Pancreas (tissue), 10 donors: ENCODE measurements at regions not wholly inside any gene's neighbourhood (a gene's known extent, or its start where the extent isn't known, plus 50 kb on each side); places are given as distances from the start of the nearest gene placed in this dataset.

Experiments
- ATAC-seq, 4 donors: fragments of 200-7000 bp; cut with Tn5 transposase; one replicate each; pipeline versions ENCODE4 v1.8.0 to v1.9.1; 2020; ENCODE audit warnings: mild to moderate bottlenecking in 4 of 4, moderate library complexity in 4 of 4
- DNase-seq, 6 donors: peaks; one replicate each; pipeline ENCODE4 v3.0.0-alpha.2; 2020
- FAIRE-seq: peaks from 2 replicates; lab custom pipeline; 2012; peaks lifted over from hg19 to GRCh38; lab: Jason Lieb, UNC
- H3K27ac ChIP-seq, 4 donors: fragments of 200-600 bp; sonication (generic); 1 replicate in 3 of 4; 2 replicates in 1 of 4; pipeline versions ENCODE4 v1.5.0 to v1.8.0; 2020
- H3K27me3 ChIP-seq, 4 donors: fragments of 200-600 bp; one replicate each; pipeline ENCODE4 v1.8.0; 2021
- H3K36me3 ChIP-seq, 3 donors: fragments of 200-600 bp; sonication (generic) in 1 of 3; one replicate each; pipeline versions ENCODE4 v1.5.0 to v1.8.0; 2020 to 2021
- H3K4me1 ChIP-seq, 3 donors: fragments of 200-600 bp; one replicate each; pipeline ENCODE4 v1.8.0; 2021
- H3K4me3 ChIP-seq, 4 donors: fragments of 200-600 bp; sonication (generic) in 2 of 4; one replicate each; pipeline versions ENCODE4 v1.5.0 to v1.8.0; 2020 to 2021
- H3K9me3 ChIP-seq, 4 donors: fragments of 200-600 bp; one replicate each; pipeline ENCODE4 v1.8.0; 2021
- CTCF ChIP-seq, 4 donors: fragments of 200-600 bp; sonication (generic) in 3 of 4; IDR thresholded peaks; one replicate each; pipeline versions ENCODE4 v1.5.0 to v1.8.0; 2021; ENCODE audit warnings: antibody characterized with exemption in 4 of 4
- WGBS, 2 donors: extraction: QIAGEN DNeasy Blood & Tissue Kit; methylation state at CpG; one replicate each; pipeline ENCODE4 v1.1.7; 2013; 5-methylcytosine and 5-hydroxymethylcytosine counted together
- intact Hi-C, 3 donors: fragments of 100-400 bp; cut with DNase I; formaldehyde crosslinking; loops; one replicate each; pipeline versions ENCODE4 v1.11.1 to v1.14.2; 2022
- donor health status: healthy with polysubstance abuse.
- donor health status: DM: no; HTN: no; CAD: no; lungs with moderate emphysema.
- donor health status: DM: no; HTN: no; CAD: no.
- donor health status: control.
- donor health status: control.
- donor health status: Bipolar disorder and iron deficiency.
- donor health status: DM: yes; HTN: yes; CAD: no.
- donor health status: DM: no; HTN: no; CAD: no.
- donor health status: DM: no; HTN: no; CAD: no.
- donor health status: DM: yes; HTN: yes; CAD: no.

DNA sequence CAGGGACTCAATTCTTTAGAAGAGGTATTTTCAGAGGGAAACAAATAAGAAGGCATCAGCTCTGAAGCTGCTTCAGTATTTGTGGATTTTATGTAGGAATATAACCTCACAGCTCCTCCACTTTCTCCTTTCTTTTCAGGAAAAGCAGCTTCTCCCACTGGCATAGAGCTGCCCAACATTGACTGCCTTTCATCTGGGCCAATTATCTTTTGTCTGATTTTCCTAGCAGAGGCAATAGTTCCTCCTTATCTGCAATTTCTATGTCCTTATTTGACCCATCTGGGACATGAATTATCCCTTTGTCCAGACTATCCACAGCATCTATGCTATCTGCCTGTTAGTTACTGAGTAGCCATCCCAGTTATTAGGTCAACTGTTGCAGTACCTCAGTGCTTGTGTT is 1671.2 kb upstream of the ACO1 start:
- no peaks in the 10 kb centered on the region for H3K27me3 ChIP-seq
- H3K4me1 ChIP-seq: no peaks in the 10 kb centered on the region
- no peak overlapping the region for H3K27ac ChIP-seq
- no peak for ATAC-seq
- no peaks in the 10 kb centered on the region for H3K9me3 ChIP-seq
- no peak for FAIRE-seq
- no peak for DNase-seq
- no peak overlapping the region for H3K4me3 ChIP-seq
- intact Hi-C loops: no loop called here
- no peak for TF ChIP-seq CTCF (IDR thresholded peaks at IDR 0.05)
- no peaks in the 10 kb centered on the region for H3K36me3 ChIP-seq

- Histone ChIP-seq H3K4me1 (no peaks in the 10 kb centered on the region), H3K27ac (no peak overlapping the region), H3K27me3 (no peaks in the 10 kb centered on the region), H3K4me3 (no peak overlapping the region), H3K36me3 (no peaks in the 10 kb centered on the region), H3K9me3 (no peaks in the 10 kb centered on the region)
- no peak for ATAC-seq
- WGBS, 2 donors: 25 to 49% methylated on average over 1 of the region's 1 CpG
- no peak for FAIRE-seq
- no peak for TF ChIP-seq CTCF (IDR thresholded peaks at IDR 0.05)
- intact Hi-C loops: no loop called here
- DNase-seq: no peak
These were observed 1670.1 kb upstream of the ACO1 start for GRCh38 chr9:30714389-30714788.

GRCh38 chr9:30718483-30718882 is 1666.0 kb upstream of the ACO1 start:
- Histone ChIP-seq H3K9me3 (no peaks in the 10 kb centered on the region), H3K27ac (no peak overlapping the region), H3K4me1 (no peaks in the 10 kb centered on the region), H3K27me3 (no peaks in the 10 kb centered on the region), H3K4me3 (no peak overlapping the region), H3K36me3 (no peaks in the 10 kb centered on the region)
- ATAC-seq: no peak
- 67 to 74% methylated on average over 1 of the region's 1 CpG for WGBS, 2 donors
- DNase-seq: no peak
- intact Hi-C loops: no loop called here
- FAIRE-seq: no peak
- TF ChIP-seq CTCF (IDR thresholded peaks at IDR 0.05): no peak

- TF ChIP-seq CTCF (IDR thresholded peaks at IDR 0.05): no peak
- no peaks in the 10 kb centered on the region for H3K36me3 ChIP-seq
- FAIRE-seq: no peak
- WGBS, 2 donors: 77 to 78% methylated on average over 5 of the region's 5 CpGs
- no peaks in the 10 kb centered on the region for H3K27me3 ChIP-seq
- H3K27ac ChIP-seq: no peak overlapping the region
- intact Hi-C loops: no loop called here
- ATAC-seq: no peak
- no peak overlapping the region for H3K4me3 ChIP-seq
- H3K9me3 ChIP-seq: no peaks in the 10 kb centered on the region
- no peak for DNase-seq
- no peaks in the 10 kb centered on the region for H3K4me1 ChIP-seq
These were observed 1662.4 kb upstream of the ACO1 start for GRCh38 chr9:30722065-30722464.

DNA sequence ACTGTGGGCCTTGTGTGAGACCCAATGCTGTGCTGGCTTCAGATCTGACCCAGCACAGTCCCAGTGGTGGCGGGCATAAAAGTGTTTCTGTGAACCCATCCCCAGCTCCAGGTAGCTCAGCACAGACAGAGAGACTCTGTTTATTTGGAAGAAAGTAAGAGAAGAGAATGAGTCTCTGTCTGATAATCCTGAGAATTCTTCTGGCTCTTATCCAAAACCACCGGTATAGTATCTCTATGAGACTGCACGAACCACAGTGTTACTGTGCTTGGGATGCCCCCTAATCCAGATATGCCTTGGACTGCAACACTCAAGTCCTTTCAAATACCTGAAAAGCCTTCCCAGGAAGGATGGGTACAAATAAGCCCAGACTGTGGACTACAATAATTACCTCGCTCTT is 1660.8 kb upstream of the ACO1 start:
- no peak for DNase-seq
- no peak for TF ChIP-seq CTCF (IDR thresholded peaks at IDR 0.05)
- intact Hi-C loops: no loop called here
- H3K9me3 ChIP-seq: no peaks in the 10 kb centered on the region
- H3K4me1 ChIP-seq: no peaks in the 10 kb centered on the region
- no peaks in the 10 kb centered on the region for H3K36me3 ChIP-seq
- 66 to 70% methylated on average over 4 of the region's 4 CpGs for WGBS, 2 donors
- no peak overlapping the region for H3K27ac ChIP-seq
- no peak for ATAC-seq
- H3K4me3 ChIP-seq: no peak overlapping the region
- no peaks in the 10 kb centered on the region for H3K27me3 ChIP-seq
- FAIRE-seq: no peak
